ENCODE measurements at regions not wholly inside any gene's neighbourhood (a gene's known extent, or its start where the extent isn't known, plus 50 kb on each side); places are given as distances from the start of the nearest gene placed in this dataset.
"Not testable (repeated sequence)": the region's sequence is repeated elsewhere in the genome, so short reads cannot be mapped to it uniquely, and the experiment has no call there.

GRCh38 chr1:118811156-118811555 lies 177.0 kb downstream of the TBX15 start:
- Histone ChIP-seq H3K36me3 (ENCODE audit: low read depth) (no peaks in the 10 kb centered on the region), H3K4me2 (no peak overlapping the region), H3K79me2 (ENCODE audit: low read depth) (no peaks in the 10 kb centered on the region), H3K27ac (no peak overlapping the region), H3K27me3 (ENCODE audit: insufficient read depth, low read depth) (peaks cover 31% of the 10 kb centered on the region), H3K4me3 (no peak overlapping the region), H2AFZ (no peak overlapping the region), H3K9me2 (ENCODE audit: insufficient read depth) (no peaks in the 10 kb centered on the region), H3F3A (ENCODE audit: insufficient read depth, low read depth) (no peaks in the 10 kb centered on the region), H3K9me3 (ENCODE audit: insufficient read depth, low read depth) (no peaks in the 10 kb centered on the region), H3K4me1 (replicated peaks; ENCODE audit: insufficient read depth) (no peaks in the 10 kb centered on the region), H4K20me1 (ENCODE audit: insufficient read depth) (no peaks in the 10 kb centered on the region)
- BruUV-seq (replicated peaks): no TSS peak
- POLR2A ChIA-PET (ENCODE audit: unreplicated experiment): no interaction called here
- intact Hi-C loops (cut with micrococcal nuclease; ENCODE audit: unreplicated experiment): no loop called here
- TF ChIP-seq EZH2 (IDR thresholded peaks at IDR 0.05; ENCODE audit: low read depth): no peak
- TF ChIP-seq, protein P1, sequence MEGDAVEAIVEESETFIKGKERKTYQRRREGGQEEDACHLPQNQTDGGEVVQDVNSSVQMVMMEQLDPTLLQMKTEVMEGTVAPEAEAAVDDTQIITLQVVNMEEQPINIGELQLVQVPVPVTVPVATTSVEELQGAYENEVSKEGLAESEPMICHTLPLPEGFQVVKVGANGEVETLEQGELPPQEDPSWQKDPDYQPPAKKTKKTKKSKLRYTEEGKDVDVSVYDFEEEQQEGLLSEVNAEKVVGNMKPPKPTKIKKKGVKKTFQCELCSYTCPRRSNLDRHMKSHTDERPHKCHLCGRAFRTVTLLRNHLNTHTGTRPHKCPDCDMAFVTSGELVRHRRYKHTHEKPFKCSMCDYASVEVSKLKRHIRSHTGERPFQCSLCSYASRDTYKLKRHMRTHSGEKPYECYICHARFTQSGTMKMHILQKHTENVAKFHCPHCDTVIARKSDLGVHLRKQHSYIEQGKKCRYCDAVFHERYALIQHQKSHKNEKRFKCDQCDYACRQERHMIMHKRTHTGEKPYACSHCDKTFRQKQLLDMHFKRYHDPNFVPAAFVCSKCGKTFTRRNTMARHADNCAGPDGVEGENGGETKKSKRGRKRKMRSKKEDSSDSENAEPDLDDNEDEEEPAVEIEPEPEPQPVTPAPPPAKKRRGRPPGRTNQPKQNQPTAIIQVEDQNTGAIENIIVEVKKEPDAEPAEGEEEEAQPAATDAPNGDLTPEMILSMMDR (conservative IDR thresholded peaks at IDR 0.05): no peak
- DNase-seq: peak in 1 of 2 experiments; percentile 8
- CTCF ChIA-PET: no interaction called here

DNA sequence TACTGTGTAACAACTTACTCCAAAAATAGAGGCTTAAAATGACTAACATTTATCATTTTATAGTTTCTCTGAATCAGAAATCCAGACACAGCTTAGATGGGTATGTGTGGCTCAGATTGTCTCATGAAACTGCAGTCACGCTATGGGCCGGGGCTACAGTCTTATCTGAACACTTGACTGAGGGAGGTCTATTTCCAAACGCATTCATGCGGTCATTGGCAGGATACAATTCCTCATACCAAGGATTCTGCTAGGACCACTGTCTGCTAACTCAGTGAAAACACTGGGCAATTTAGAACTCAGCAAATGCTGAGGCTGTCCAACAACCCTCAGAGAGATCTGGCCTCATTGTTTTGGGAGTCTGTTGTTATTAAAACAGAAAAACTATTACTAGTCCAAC lies 178.6 kb downstream of the TBX15 start:
- H3K4me3 ChIP-seq: no peak overlapping the region
- H3K27me3 ChIP-seq (ENCODE audit: insufficient read depth, low read depth): peaks cover 30% of the 10 kb centered on the region
- no peak overlapping the region for H2AFZ ChIP-seq
- no TSS peak for BruUV-seq (replicated peaks)
- H3K9me2 ChIP-seq (ENCODE audit: insufficient read depth): no peaks in the 10 kb centered on the region
- H3K79me2 ChIP-seq (ENCODE audit: low read depth): no peaks in the 10 kb centered on the region
- ChIA-PET POLR2A (ENCODE audit: unreplicated experiment) (no interaction called here), CTCF (no interaction called here)
- H3K4me1 ChIP-seq (replicated peaks; ENCODE audit: insufficient read depth): no peaks in the 10 kb centered on the region
- DNase-seq: peak in 1 of 2 experiments; percentile 12
- no peaks in the 10 kb centered on the region for H3K36me3 ChIP-seq (ENCODE audit: low read depth)
- H3K27ac ChIP-seq: no peak overlapping the region
- H3K4me2 ChIP-seq: no peak overlapping the region
- intact Hi-C loops (cut with micrococcal nuclease; ENCODE audit: unreplicated experiment): no loop called here
- TF ChIP-seq, protein P1 (conservative IDR thresholded peaks at IDR 0.05): no peak
- TF ChIP-seq EZH2 (IDR thresholded peaks at IDR 0.05; ENCODE audit: low read depth): no peak
- H4K20me1 ChIP-seq (ENCODE audit: insufficient read depth): no peaks in the 10 kb centered on the region
- no peaks in the 10 kb centered on the region for H3K9me3 ChIP-seq (ENCODE audit: insufficient read depth, low read depth)
- no peaks in the 10 kb centered on the region for H3F3A ChIP-seq (ENCODE audit: insufficient read depth, low read depth)

DNA sequence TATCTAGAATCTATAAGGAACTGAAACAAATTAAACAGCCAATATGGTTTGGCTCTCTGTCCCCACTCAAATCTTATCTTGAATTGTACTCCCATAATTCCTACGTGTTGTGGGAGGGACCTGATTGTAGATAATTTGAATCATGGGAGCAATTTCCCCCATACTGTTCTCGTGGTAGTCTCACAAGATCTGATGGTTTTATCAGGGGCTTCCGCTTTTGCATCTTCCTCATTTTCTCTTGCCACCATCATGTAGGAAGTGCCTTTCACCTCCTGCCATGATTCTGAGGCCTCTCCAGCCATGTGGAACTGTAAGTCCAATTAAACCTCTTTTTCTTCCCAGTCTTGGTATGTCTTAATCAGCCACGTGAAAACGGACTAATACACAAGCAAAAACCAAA lies 185.0 kb downstream of the TBX15 start:
- CTCF ChIA-PET; H3K4me3 ChIP-seq; H3K4me1 ChIP-seq (replicated peaks; ENCODE audit: insufficient read depth); H3K9me3 ChIP-seq (ENCODE audit: insufficient read depth, low read depth); intact Hi-C loops (cut with micrococcal nuclease; ENCODE audit: unreplicated experiment); H3K27me3 ChIP-seq (ENCODE audit: insufficient read depth, low read depth); H3K4me2 ChIP-seq; H4K20me1 ChIP-seq (ENCODE audit: insufficient read depth); BruUV-seq (replicated peaks); DNase-seq; H2AFZ ChIP-seq; POLR2A ChIA-PET (ENCODE audit: unreplicated experiment); H3F3A ChIP-seq (ENCODE audit: insufficient read depth, low read depth); H3K36me3 ChIP-seq (ENCODE audit: low read depth); H3K27ac ChIP-seq; H3K9me2 ChIP-seq (ENCODE audit: insufficient read depth); H3K79me2 ChIP-seq (ENCODE audit: low read depth): not testable (repeated sequence)

DNA sequence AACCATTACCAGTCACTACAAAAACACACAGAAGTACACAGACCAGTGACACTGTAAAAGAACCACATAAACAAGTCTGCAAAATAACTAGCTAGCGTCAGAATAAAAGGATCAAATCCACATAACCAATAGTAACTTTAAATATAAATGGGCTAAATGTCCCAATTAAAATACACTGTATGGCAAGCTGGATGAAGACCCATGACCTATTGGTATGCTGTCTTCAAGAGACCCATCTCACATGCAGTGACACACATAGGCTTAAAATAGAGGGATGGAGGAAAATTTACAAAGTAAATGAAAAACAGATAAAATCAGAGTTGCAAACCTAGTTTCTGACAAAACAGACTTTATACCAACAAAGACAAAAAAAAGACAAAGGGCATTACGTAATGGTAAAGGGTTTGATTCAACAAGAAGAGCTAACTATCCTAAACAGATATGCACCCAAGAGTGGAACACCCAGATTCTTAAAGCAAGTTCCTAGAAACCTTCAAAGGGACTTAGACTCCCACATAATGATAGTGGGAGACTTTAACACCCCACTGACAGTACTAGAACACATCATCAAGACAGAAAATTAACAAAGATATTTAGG lies 196.9 kb downstream of the TBX15 start:
- no peak for DNase-seq
- Histone ChIP-seq H3K9me3 (ENCODE audit: insufficient read depth, low read depth) (0 out of 2 replicates have a peak, but pooled peaks cover 6% of the 10 kb centered on the region), H3K4me3 (no peak overlapping the region), H3K36me3 (ENCODE audit: low read depth) (no peaks in the 10 kb centered on the region), H3K27ac (no peak overlapping the region), H3K9me2 (ENCODE audit: insufficient read depth) (no peaks in the 10 kb centered on the region), H3K4me1 (replicated peaks; ENCODE audit: insufficient read depth) (no peaks in the 10 kb centered on the region), H3F3A (ENCODE audit: insufficient read depth, low read depth) (no peaks in the 10 kb centered on the region), H3K4me2 (no peak overlapping the region), H2AFZ (no peak overlapping the region), H4K20me1 (ENCODE audit: insufficient read depth) (no peaks in the 10 kb centered on the region), H3K79me2 (ENCODE audit: low read depth) (no peaks in the 10 kb centered on the region), H3K27me3 (ENCODE audit: insufficient read depth, low read depth) (no peaks in the 10 kb centered on the region)
- intact Hi-C loops (cut with micrococcal nuclease; ENCODE audit: unreplicated experiment): no loop called here
- CTCF ChIA-PET: no interaction called here
- POLR2A ChIA-PET (ENCODE audit: unreplicated experiment): no interaction called here
- TF ChIP-seq, protein P1 (conservative IDR thresholded peaks at IDR 0.05): no peak
- TF ChIP-seq EZH2 (IDR thresholded peaks at IDR 0.05; ENCODE audit: low read depth): no peak
- no TSS peak for BruUV-seq (replicated peaks)
